ENCODE measurements at regions not wholly inside any gene's neighbourhood (a gene's known extent, or its start where the extent isn't known, plus 50 kb on each side); places are given as distances from the start of the nearest gene placed in this dataset.

DNA sequence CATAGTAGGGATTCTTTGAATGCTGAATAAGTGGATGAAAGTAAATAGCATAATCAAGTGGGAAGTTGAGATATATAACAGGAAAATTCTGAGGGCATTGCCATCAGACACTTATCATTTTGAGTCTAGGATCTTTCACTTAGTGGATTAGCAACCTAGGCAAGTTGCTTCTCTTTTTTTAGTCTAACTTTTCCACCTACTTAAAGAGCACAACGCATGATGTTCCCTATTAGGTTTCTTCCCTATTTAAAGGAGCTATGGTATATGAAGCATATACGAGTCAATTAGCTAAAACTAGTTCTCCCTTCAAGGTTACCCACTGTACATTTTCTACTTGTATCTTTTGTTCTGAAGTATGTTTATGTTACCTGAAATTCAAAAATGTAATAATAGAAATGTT, 67.1 kb upstream of the HS3ST1 start:
- Histone ChIP-seq H3K36me3 (no peaks in the 10 kb centered on the region), H3K4me3 (no peak overlapping the region), H3K9me3 (no peaks in the 10 kb centered on the region), H3K27ac (no peak overlapping the region), H3K4me1 (replicated peaks) (no peaks in the 10 kb centered on the region), H3K27me3 (replicated peaks; ENCODE audit: insufficient read depth) (no peaks in the 10 kb centered on the region)
- WGBS, result 91% methylated on average over 2 of the region's 2 CpGs
- intact Hi-C loops (cut with DNase I), result no loop called here
- DNase-seq (ENCODE audit: low spot score), result no peak
- TF ChIP-seq POLR2A (IDR thresholded peaks at IDR 0.05) (no peak), POLR2AphosphoS5 (IDR thresholded peaks at IDR 0.05) (no peak)
- TF ChIP-seq, protein P1, sequence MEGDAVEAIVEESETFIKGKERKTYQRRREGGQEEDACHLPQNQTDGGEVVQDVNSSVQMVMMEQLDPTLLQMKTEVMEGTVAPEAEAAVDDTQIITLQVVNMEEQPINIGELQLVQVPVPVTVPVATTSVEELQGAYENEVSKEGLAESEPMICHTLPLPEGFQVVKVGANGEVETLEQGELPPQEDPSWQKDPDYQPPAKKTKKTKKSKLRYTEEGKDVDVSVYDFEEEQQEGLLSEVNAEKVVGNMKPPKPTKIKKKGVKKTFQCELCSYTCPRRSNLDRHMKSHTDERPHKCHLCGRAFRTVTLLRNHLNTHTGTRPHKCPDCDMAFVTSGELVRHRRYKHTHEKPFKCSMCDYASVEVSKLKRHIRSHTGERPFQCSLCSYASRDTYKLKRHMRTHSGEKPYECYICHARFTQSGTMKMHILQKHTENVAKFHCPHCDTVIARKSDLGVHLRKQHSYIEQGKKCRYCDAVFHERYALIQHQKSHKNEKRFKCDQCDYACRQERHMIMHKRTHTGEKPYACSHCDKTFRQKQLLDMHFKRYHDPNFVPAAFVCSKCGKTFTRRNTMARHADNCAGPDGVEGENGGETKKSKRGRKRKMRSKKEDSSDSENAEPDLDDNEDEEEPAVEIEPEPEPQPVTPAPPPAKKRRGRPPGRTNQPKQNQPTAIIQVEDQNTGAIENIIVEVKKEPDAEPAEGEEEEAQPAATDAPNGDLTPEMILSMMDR (IDR thresholded peaks at IDR 0.05), result no peak

DNA sequence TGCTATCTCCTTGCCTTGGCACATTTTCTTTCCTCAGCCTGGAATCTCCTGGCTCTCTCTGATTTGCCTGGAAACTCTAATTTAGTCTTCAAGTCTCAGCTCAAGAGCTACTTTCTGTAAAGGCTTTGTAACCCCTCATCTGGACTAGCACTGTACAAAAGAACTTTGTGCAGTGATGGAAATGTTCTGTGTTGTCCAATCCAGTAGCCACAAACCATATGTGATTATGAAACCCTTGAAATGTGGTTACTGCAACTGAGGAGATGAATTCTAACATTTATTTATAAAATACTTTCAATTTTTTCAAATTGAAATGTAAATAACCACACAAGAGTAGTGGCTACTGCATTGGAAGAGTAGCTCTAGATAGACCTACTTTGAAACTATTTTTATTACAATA, 66.6 kb upstream of the HS3ST1 start:
- TF ChIP-seq POLR2A (IDR thresholded peaks at IDR 0.05), result no peak
- intact Hi-C loops (cut with DNase I), result no loop called here
- H3K4me1 ChIP-seq (replicated peaks), result no peaks in the 10 kb centered on the region
- no peaks in the 10 kb centered on the region for H3K36me3 ChIP-seq
- H3K9me3 ChIP-seq, result no peaks in the 10 kb centered on the region
- DNase-seq (ENCODE audit: low spot score), result no peak
- H3K27ac ChIP-seq, result no peak overlapping the region
- H3K4me3 ChIP-seq, result no peak overlapping the region
- no peaks in the 10 kb centered on the region for H3K27me3 ChIP-seq (replicated peaks; ENCODE audit: insufficient read depth)

DNA sequence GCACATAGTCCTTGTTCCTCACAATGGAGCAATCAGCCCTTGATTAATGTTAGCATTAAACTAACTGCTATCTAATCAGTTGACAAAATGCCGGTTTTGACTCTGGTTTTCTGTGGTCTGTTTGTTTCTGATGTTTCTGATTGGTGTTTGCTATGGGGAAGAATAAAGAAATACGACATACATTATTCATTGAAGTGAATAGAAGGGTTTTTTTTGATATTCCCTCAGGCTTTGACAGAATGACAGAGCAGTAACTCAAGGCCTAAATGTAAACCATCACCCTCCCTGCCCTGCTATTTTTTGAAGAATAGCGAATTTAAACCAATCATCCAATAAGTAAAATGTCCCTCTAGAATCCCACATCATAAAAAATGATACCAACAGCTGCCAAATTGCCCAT, 65.5 kb upstream of the HS3ST1 start:
- Histone ChIP-seq H3K27ac (no peak overlapping the region), H3K4me3 (no peak overlapping the region), H3K27me3 (replicated peaks; ENCODE audit: insufficient read depth) (no peaks in the 10 kb centered on the region), H3K9me3 (no peaks in the 10 kb centered on the region), H3K36me3 (no peaks in the 10 kb centered on the region), H3K4me1 (replicated peaks) (no peaks in the 10 kb centered on the region)
- TF ChIP-seq POLR2AphosphoS5 (IDR thresholded peaks at IDR 0.05), result no peak
- DNase-seq (ENCODE audit: low spot score), result no peak
- 64% methylated on average over 3 of the region's 3 CpGs for WGBS
- intact Hi-C loops (cut with DNase I), result no loop called here

DNA sequence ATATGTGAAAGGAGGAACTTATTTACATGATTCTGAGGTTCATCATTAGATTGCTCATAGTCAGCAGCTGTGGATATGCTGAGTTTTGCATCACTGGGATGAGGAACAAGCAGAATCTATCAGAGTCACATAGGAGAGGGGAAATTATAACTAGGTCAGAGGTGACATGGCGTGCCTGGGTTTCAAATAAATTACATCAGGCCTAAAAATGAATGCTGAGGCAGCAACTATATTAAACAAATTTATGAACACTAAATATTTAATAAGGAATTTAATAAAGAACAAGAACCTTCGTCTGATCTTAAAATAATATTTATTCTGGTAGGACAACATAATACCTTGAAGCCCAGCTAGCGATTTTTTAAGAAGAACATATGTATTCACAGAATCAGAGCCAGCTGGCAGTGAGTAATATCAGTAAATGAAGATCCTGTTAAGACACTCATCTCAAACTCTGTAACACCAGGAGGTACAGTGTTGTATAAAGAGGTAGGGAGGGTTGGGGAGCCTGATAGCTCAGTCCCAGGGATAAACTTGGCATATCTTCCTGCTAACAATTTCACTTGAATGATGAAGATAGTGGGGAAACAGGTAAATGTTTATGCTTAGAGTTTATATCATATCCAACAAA, 60.9 kb upstream of the HS3ST1 start:
- intact Hi-C loops (cut with DNase I), result no loop called here

DNA sequence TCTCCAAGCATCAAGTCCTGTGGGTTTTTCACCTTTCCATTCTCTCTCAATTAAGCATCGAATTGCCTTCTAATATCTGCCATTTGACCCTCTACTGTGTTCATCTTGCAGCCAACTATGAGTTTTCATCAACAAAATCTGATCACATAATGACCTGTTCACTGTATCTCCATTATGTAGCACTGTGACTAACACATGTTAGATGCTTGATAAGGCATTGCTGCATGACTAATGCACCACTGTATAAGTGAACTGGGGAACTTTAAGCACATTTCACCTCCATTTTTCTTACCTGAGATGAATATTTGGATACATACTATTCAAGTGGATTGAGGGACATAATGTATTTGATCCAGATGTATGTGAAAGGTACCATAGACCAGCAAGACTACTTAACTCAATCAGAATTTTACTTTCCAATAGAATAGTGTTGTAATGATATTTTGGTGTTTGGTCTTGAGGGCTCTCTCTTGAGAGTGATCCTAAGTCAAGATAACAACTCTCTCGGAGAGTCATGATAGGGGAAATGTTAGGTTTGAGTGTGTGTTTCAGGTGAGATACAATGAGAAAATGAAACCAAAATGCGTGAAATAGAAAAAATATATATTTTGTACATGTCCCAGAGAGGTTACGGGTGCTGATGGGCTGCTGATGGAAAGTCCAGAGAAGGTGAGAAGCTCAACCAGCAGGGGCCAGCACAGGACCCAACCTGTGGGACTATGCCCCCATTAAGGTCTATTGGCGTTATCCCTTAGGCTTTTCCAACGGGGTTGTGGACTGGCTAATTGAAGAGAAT, 60.2 kb upstream of the HS3ST1 start:
- Histone ChIP-seq H3K27ac (no peak overlapping the region), H3K27me3 (replicated peaks; ENCODE audit: insufficient read depth) (no peaks in the 10 kb centered on the region), H3K4me1 (replicated peaks) (no peaks in the 10 kb centered on the region), H3K9me3 (no peaks in the 10 kb centered on the region), H3K4me3 (no peak overlapping the region), H3K36me3 (no peaks in the 10 kb centered on the region)
- TF ChIP-seq, protein P1 (IDR thresholded peaks at IDR 0.05), result no peak
- TF ChIP-seq POLR2AphosphoS5 (IDR thresholded peaks at IDR 0.05) (no peak), POLR2A (IDR thresholded peaks at IDR 0.05) (no peak)
- DNase-seq (ENCODE audit: low spot score), result no peak
- intact Hi-C loops (cut with DNase I), result no loop called here
- 76% methylated on average over 6 of the region's 6 CpGs for WGBS

More for the DNA sequence above, 60.9 kb upstream of the HS3ST1 start:
- H3K27me3 ChIP-seq (replicated peaks; ENCODE audit: insufficient read depth), result no peaks in the 10 kb centered on the region
- no peaks in the 10 kb centered on the region for H3K36me3 ChIP-seq
- TF ChIP-seq POLR2AphosphoS5 (IDR thresholded peaks at IDR 0.05) (no peak), POLR2A (IDR thresholded peaks at IDR 0.05) (no peak)
- H3K27ac ChIP-seq, result no peak overlapping the region
- no peaks in the 10 kb centered on the region for H3K4me1 ChIP-seq (replicated peaks)
- no peak overlapping the region for H3K4me3 ChIP-seq
- DNase-seq (ENCODE audit: low spot score), result no peak
- WGBS, result 33% methylated on average over 3 of the region's 3 CpGs
- no peaks in the 10 kb centered on the region for H3K9me3 ChIP-seq

DNA sequence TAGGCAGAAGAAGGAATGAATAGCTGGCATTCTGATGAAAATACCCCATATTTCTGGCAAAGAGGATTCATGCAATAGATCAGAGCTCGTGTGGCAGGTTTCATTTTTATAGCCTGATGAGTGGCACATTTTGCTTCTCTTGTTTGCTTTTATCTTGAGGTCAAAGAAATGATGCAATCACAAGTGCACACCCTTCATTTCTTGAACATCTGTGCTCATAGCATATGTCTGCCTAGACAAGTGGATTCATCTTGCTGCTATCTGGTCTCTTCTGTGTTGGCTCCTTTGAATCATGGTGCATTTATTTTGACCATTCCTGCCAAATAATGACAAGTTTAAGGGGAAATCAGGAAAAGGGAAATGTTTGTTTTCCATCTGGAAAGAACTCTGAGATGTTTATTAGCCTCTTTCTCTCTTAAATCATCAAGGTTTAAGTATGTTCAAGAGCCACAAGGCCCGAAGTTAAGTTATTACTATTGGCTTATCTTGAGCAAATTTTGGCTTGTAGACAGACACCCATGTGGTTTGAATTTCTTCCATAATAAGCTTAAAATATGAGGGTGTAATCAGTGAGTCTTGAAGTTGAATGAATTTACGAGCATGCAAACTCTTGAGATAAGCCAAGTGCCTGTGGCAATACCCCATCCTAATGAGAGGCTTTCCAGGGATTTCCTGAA, 59.3 kb upstream of the HS3ST1 start:
- TF ChIP-seq, protein P1 (IDR thresholded peaks at IDR 0.05), result no peak
- no peak for TF ChIP-seq POLR2A (IDR thresholded peaks at IDR 0.05)
- TF ChIP-seq POLR2AphosphoS5 (IDR thresholded peaks at IDR 0.05), result peak; percentile 54
- intact Hi-C loops (cut with DNase I), result no loop called here
- H3K27ac ChIP-seq, result no peak overlapping the region
- no peaks in the 10 kb centered on the region for H3K27me3 ChIP-seq (replicated peaks; ENCODE audit: insufficient read depth)
- no peaks in the 10 kb centered on the region for H3K36me3 ChIP-seq
- H3K9me3 ChIP-seq, result no peaks in the 10 kb centered on the region
- no peak overlapping the region for H3K4me3 ChIP-seq
- no peak for DNase-seq (ENCODE audit: low spot score)
- WGBS, result 23% methylated on average over 3 of the region's 3 CpGs
- H3K4me1 ChIP-seq (replicated peaks), result no peaks in the 10 kb centered on the region
